Caco-2 (cell line): ENCODE measurements at regions not wholly inside any gene's neighbourhood (a gene's known extent, or its start where the extent isn't known, plus 50 kb on each side); places are given as distances from the start of the nearest gene placed in this dataset.

ENCODE experiments used
- BruUV-seq: library from RNA; stranded (reverse); fragments of 400-500 nt; replicated peaks from 2 replicates; lab custom pipeline; 2021; lab: Mats Ljungman, UMichigan
- CTCF ChIA-PET: fragments of 300-600 bp; sonication (Branson Sonifier 250); formaldehyde crosslinking; loops from one replicate; lab custom pipeline; 2022; ENCODE audit warnings: antibody characterized with exemption; lab: Charles Lee
- POLR2A ChIA-PET: fragments of 300-600 bp; sonication (Branson Sonifier 250); formaldehyde crosslinking; loops from one replicate; lab custom pipeline; 2022; ENCODE audit warnings: antibody characterized with exemption; lab: Charles Lee
- DNase-seq, 2 experiments: peaks; one replicate each; pipeline versions ENCODE4 v3.0.0 to v3.0.0-alpha.2; 2020 to 2022
- H3K27me3 ChIP-seq: replicated peaks from 2 replicates; pipeline ENCODE4 v1.6.0; 2011; ENCODE audit warnings: low read length; ENCODE audit not compliant: control insufficient read depth, insufficient read depth
- H3K36me3 ChIP-seq: 2 replicates; pipeline ENCODE4 v1.5.1; 2011; ENCODE audit warnings: low read length; ENCODE audit not compliant: control insufficient read depth, insufficient read depth
- H3K4me1 ChIP-seq: fragments of 250-450 bp; sonication (Bioruptor Pico); 2 replicates; pipeline ENCODE4 v1.5.1; 2020; ENCODE audit warnings: mild to moderate bottlenecking
- H3K4me3 ChIP-seq: 2 replicates; pipeline ENCODE4 v1.5.1; 2011; ENCODE audit warnings: low read depth, mild to moderate bottlenecking, control low read depth, low read length
- H3K9me3 ChIP-seq: fragments of 250-450 bp; sonication (Bioruptor Pico); 2 replicates; pipeline ENCODE4 v1.5.1; 2020; ENCODE audit warnings: mild to moderate bottlenecking, moderate library complexity
- H3K27ac Mint-ChIP-seq: one replicate; pipeline ENCODE4 v1.8.0; 2022; ENCODE audit warnings: mixed read lengths; ENCODE audit not compliant: unreplicated experiment
- H3K27me3 Mint-ChIP-seq: one replicate; pipeline ENCODE4 v1.8.0; 2022; ENCODE audit warnings: mixed read lengths; ENCODE audit not compliant: insufficient read depth, unreplicated experiment
- H3K36me3 Mint-ChIP-seq: one replicate; pipeline ENCODE4 v1.8.0; 2022; ENCODE audit warnings: mild to moderate bottlenecking, mixed read lengths; ENCODE audit not compliant: insufficient read depth, unreplicated experiment
- H3K4me1 Mint-ChIP-seq: one replicate; pipeline ENCODE4 v1.8.0; 2022; ENCODE audit warnings: low read depth, mixed read lengths; ENCODE audit not compliant: unreplicated experiment
- H3K4me3 Mint-ChIP-seq: one replicate; pipeline ENCODE4 v1.8.0; 2022; ENCODE audit warnings: mild to moderate bottlenecking, moderate library complexity, mixed read lengths; ENCODE audit not compliant: unreplicated experiment
- H3K9me3 Mint-ChIP-seq: one replicate; pipeline ENCODE4 v1.8.0; 2022; ENCODE audit warnings: mixed read lengths; ENCODE audit not compliant: unreplicated experiment
- CTCF ChIP-seq, 2 experiments: fragments of 200-600 bp in 1 of 2; IDR thresholded peaks; 1 replicate in 1 of 2; 2 replicates in 1 of 2; pipeline versions ENCODE4 v1.5.1 to v1.8.0; 2011 to 2022; ENCODE audit warnings: antibody characterized with exemption in 1 of 2, control low read depth in 1 of 2, inconsistent platforms in 1 of 2, low read depth in 1 of 2, low read length in 1 of 2, mild to moderate bottlenecking in 1 of 2, moderate library complexity in 1 of 2; ENCODE audit not compliant: insufficient read depth in 1 of 2, severe bottlenecking in 1 of 2, unreplicated experiment in 1 of 2
- intact Hi-C: fragments of 100-400 bp; cut with micrococcal nuclease; formaldehyde crosslinking; loops from one replicate; pipeline ENCODE4 v1.10.0; 2022; ENCODE audit not compliant: unreplicated experiment

- no TSS peak for BruUV-seq
- H3K4me3 Mint-ChIP-seq: no peak overlapping the region
- POLR2A ChIA-PET: interaction anchor here (1.5 kb wide), 1 partner anchor 169 kb away, joined by 4 read pairs; no protein-coding TSS in a partner anchor
- H3K4me1 Mint-ChIP-seq: peaks cover 6% of the 10 kb centered on the region
- no peaks in the 10 kb centered on the region for H3K27me3 ChIP-seq
- no peaks in the 10 kb centered on the region for H3K9me3 Mint-ChIP-seq
- H3K9me3 ChIP-seq: no peaks in the 10 kb centered on the region; the same call in 1 of the 2 replicates
- H3K4me1 ChIP-seq: no peaks in the 10 kb centered on the region
- intact Hi-C loops: loop anchor here (1.0 to 2.0 kb wide), 2 partner anchors 169 to 223 kb away; no protein-coding TSS in a partner anchor
- H3K4me3 ChIP-seq: no peak overlapping the region
- H3K36me3 ChIP-seq: no peaks in the 10 kb centered on the region
- H3K36me3 Mint-ChIP-seq: no peaks in the 10 kb centered on the region
- no peak for TF ChIP-seq CTCF (IDR thresholded peaks at IDR 0.05; ENCODE audit: insufficient read depth in 1 of 2, low read depth in 1 of 2, low read length in 1 of 2, severe bottlenecking in 1 of 2, unreplicated experiment in 1 of 2)
- H3K27me3 Mint-ChIP-seq: peaks cover 16% of the 10 kb centered on the region
- H3K27ac Mint-ChIP-seq: no peak overlapping the region
- no peak for DNase-seq
- CTCF ChIA-PET: interaction anchor here (0.6 to 3.5 kb wide), 8 partner anchors 8 to 169 kb away, joined by 3 to 47 read pairs (median 5); no protein-coding TSS in a partner anchor
Observed at GRCh38 chr12:4107911-4108697, 165.5 kb upstream of the CCND2 start.

DNA sequence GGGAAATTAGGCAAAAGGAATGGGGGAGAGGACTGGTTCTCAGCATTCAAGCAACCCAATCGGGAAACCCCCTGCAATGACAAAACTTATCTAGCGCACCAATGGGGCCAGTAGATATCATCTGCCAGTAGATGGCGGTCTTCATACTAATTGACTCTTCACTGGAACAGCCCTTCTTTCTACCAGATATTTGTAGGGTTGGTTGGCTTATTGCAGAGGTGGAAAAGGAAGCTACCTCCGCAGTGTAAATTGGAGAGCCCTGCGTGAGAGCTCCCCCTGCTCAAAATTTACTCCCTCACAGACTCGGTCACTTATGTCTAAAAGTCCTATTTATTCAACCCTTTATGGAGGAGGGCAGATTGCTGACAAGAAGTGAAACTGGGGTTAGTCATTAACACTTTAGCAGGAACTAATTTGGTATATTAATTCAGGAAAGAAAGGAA is 166.1 kb upstream of the CCND2 start:
- Histone ChIP-seq H3K36me3 (no peaks in the 10 kb centered on the region), H3K27me3 (no peaks in the 10 kb centered on the region), H3K4me1 (no peaks in the 10 kb centered on the region), H3K9me3 (no peaks in the 10 kb centered on the region; the same call in 1 of the 2 replicates), H3K4me3 (no peak overlapping the region)
- intact Hi-C loops: loop anchor here (1.0 to 2.0 kb wide), 2 partner anchors 170 to 223 kb away; no protein-coding TSS in a partner anchor
- H3K4me3 Mint-ChIP-seq: no peak overlapping the region
- no peaks in the 10 kb centered on the region for H3K36me3 Mint-ChIP-seq
- ChIA-PET CTCF (interaction anchor here (0.6 to 3.5 kb wide), 8 partner anchors 9 to 170 kb away, joined by 3 to 47 read pairs (median 5); no protein-coding TSS in a partner anchor), POLR2A (interaction anchor here (1.5 kb wide), 1 partner anchor 169 kb away, joined by 4 read pairs; no protein-coding TSS in a partner anchor)
- peak; percentile 68 to 70 for DNase-seq
- no peaks in the 10 kb centered on the region for H3K9me3 Mint-ChIP-seq
- peak; percentile 75 to 82 for TF ChIP-seq CTCF (IDR thresholded peaks at IDR 0.05; ENCODE audit: insufficient read depth in 1 of 2, low read depth in 1 of 2, low read length in 1 of 2, severe bottlenecking in 1 of 2, unreplicated experiment in 1 of 2)
- H3K4me1 Mint-ChIP-seq: peaks cover 6% of the 10 kb centered on the region
- no peak overlapping the region for H3K27ac Mint-ChIP-seq
- no TSS peak for BruUV-seq
- H3K27me3 Mint-ChIP-seq: peaks cover 16% of the 10 kb centered on the region

DNA sequence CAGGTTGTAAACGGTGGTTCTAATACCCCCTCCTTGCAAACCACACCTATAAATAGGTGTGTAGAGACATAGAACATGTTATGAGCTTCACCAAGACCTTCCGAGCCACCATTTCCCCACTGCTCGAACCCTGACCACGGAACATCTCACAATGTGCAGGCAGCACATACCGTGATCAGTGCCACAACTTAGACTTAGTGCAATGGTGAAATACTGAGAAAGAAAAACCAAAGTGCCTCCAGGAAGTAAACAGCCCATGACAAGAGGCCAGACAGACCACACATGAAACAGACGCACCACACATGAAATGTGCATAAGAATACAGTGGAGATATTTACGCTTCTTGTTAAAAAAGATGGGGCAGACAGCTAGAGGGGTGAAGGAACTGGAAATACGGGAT is 166.9 kb upstream of the CCND2 start:
- Mint-ChIP-seq H3K4me1 (peaks cover 6% of the 10 kb centered on the region), H3K36me3 (no peaks in the 10 kb centered on the region), H3K27me3 (peaks cover 18% of the 10 kb centered on the region), H3K9me3 (no peaks in the 10 kb centered on the region), H3K27ac (no peak overlapping the region), H3K4me3 (no peak overlapping the region)
- intact Hi-C loops: loop anchor here (1.0 to 2.0 kb wide), 2 partner anchors 171 to 222 kb away; no protein-coding TSS in a partner anchor
- DNase-seq: no peak
- Histone ChIP-seq H3K4me1 (no peaks in the 10 kb centered on the region), H3K36me3 (no peaks in the 10 kb centered on the region), H3K4me3 (no peak overlapping the region), H3K27me3 (no peaks in the 10 kb centered on the region), H3K9me3 (no peaks in the 10 kb centered on the region; the same call in 1 of the 2 replicates)
- POLR2A ChIA-PET: interaction anchor here (1.5 kb wide), 1 partner anchor 170 kb away, joined by 4 read pairs; no protein-coding TSS in a partner anchor
- CTCF ChIA-PET: interaction anchor here (3.5 kb wide), 1 partner anchor 171 kb away, joined by 47 read pairs; no protein-coding TSS in a partner anchor
- no TSS peak for BruUV-seq
- no peak for TF ChIP-seq CTCF (IDR thresholded peaks at IDR 0.05; ENCODE audit: insufficient read depth in 1 of 2, low read depth in 1 of 2, low read length in 1 of 2, severe bottlenecking in 1 of 2, unreplicated experiment in 1 of 2)
